ENCODE measurements at regions not wholly inside any gene's neighbourhood (a gene's known extent, or its start where the extent isn't known, plus 50 kb on each side); places are given as distances from the start of the nearest gene placed in this dataset.

GRCh38 chr21:27047283-27047657 lies 80.4 kb upstream of the ADAMTS5 start:
- TF ChIP-seq POLR2A (IDR thresholded peaks at IDR 0.05; ENCODE audit: low read length) (no peak), GATA1 (IDR thresholded peaks at IDR 0.05; ENCODE audit: low read depth, low read length) (no peak)
